ENCODE measurements at regions not wholly inside any gene's neighbourhood (a gene's known extent, or its start where the extent isn't known, plus 50 kb on each side); places are given as distances from the start of the nearest gene placed in this dataset.

DNA sequence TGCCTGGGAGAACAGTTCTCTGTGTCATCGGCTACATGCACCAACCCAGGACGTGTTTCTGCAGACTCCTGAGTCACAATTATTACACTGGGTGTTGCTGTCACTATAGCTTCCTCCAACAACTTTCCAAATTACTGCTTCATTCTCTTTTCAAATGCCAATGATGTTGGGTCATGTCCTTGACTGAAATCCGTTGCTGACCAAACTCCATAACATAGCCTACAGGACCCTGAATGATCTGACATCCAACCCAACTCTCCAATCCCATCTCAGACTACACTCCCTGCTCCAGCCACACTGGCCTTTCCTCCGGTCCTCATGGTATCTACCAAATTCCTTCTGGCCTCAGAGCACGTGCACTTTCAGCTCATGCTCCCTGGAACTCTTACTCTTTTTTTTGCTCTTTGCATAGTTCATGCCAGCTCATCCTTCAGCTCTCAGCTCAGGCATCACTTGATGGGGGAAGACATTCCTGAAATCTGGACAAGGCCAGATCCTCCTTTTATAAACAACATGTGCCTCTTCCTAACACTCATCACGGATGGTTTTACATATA lies 108.8 kb upstream of the PTPRG start:
- no peak for TF ChIP-seq ZNF572 (CRISPR knock-in tag; IDR thresholded peaks at IDR 0.05)
- no peak for TF ChIP-seq CTCF (CRISPR knock-in tag; IDR thresholded peaks at IDR 0.05)
